Hepatocyte (in vitro differentiated cells): ENCODE measurements at regions not wholly inside any gene's neighbourhood (a gene's known extent, or its start where the extent isn't known, plus 50 kb on each side); places are given as distances from the start of the nearest gene placed in this dataset.

Source experiments
- EZH2 ChIP-seq: fragments of 200-600 bp; sonication (generic); IDR thresholded peaks from 2 replicates; pipeline ENCODE4 v1.6.1; 2016; ENCODE audit warnings: antibody characterized with exemption, mild to moderate bottlenecking, borderline replicate concordance
- TF ChIP-seq, protein P1 (sequence below): fragments of 200-600 bp; sonication (generic); IDR thresholded peaks from 2 replicates; pipeline ENCODE4 v1.5.1; 2016; ENCODE audit warnings: antibody characterized with exemption, mild to moderate bottlenecking; ENCODE audit not compliant: poor library complexity

DNA sequence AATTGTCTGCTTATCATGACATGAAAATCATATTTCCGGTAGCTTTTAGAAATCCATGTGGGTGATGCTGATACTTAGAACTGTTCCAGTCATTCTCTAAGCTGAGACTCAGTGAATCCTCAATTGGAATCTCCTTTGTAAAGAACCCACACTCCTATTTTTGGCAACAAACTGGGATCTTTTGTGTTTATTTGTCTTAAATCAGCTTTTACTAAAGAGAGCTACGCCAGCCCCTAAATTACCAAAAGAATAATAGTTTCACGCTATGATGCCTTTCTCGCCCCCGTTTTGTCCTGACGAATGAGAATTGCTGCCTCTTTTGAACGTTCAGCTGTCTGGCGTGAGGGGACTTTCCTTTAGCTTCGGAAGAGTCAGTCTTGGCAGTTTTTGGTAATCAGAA lies 195.9 kb downstream of the SHOX start:
- no peak for TF ChIP-seq EZH2
- TF ChIP-seq, protein P1, sequence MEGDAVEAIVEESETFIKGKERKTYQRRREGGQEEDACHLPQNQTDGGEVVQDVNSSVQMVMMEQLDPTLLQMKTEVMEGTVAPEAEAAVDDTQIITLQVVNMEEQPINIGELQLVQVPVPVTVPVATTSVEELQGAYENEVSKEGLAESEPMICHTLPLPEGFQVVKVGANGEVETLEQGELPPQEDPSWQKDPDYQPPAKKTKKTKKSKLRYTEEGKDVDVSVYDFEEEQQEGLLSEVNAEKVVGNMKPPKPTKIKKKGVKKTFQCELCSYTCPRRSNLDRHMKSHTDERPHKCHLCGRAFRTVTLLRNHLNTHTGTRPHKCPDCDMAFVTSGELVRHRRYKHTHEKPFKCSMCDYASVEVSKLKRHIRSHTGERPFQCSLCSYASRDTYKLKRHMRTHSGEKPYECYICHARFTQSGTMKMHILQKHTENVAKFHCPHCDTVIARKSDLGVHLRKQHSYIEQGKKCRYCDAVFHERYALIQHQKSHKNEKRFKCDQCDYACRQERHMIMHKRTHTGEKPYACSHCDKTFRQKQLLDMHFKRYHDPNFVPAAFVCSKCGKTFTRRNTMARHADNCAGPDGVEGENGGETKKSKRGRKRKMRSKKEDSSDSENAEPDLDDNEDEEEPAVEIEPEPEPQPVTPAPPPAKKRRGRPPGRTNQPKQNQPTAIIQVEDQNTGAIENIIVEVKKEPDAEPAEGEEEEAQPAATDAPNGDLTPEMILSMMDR: no peak
